ENCODE measurements at regions not wholly inside any gene's neighbourhood (a gene's known extent, or its start where the extent isn't known, plus 50 kb on each side); places are given as distances from the start of the nearest gene placed in this dataset.

DNA sequence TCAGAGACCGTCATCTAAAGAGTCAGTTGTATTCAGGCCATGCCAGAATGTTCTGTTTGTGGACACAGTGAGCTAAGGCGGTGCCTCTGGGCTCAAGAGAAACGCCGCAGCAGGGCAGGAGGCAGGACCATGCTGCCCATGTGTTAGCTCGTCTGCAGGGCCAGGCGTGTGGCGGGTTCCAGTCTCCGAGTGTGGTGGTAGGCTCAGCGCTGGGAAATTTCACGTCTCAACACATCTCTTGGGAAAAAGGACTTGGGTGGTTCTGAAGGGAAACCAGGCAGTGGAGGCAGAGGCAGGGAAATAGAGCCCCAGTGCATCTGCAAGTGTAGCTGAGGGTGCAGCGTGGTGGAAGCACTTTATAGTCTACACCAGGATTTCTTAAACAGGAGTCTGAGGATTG is 56.9 kb upstream of the TAGAP start:
- Histone ChIP-seq H3K79me2 (ENCODE audit: control insufficient read depth in 1 of 2, insufficient read depth in 2 of 2, low read length in 2 of 2) (no peaks in the 10 kb centered on the region), H2AK5ac (ENCODE audit: low read depth, low read length) (no peak overlapping the region), H3K27me3 (replicated peaks in 1 of 4; ENCODE audit: control insufficient read depth in 3 of 4, extremely low read depth in 1 of 4, insufficient read depth in 3 of 4, low read length in 3 of 4) (no peaks in the 10 kb centered on the region; a peak in 1 of 7 replicates), H3K36me3 (ENCODE audit: control insufficient read depth in 2 of 4, insufficient read depth in 4 of 4, low read length in 3 of 4) (no peaks in the 10 kb centered on the region), H4K20me1 (replicated peaks in 1 of 2; ENCODE audit: control insufficient read depth in 1 of 2, insufficient read depth in 2 of 2, low read length in 2 of 2) (no peaks in the 10 kb centered on the region), H3K9ac (replicated peaks in 1 of 4; ENCODE audit: extremely low read depth in 1 of 4, low read depth in 3 of 4, low read length in 3 of 4) (no peak overlapping the region), H3K4me2 (ENCODE audit: insufficient read depth in 1 of 2, low read depth in 2 of 2, low read length in 2 of 2) (no peak overlapping the region), H3K79me1 (ENCODE audit: low read depth, low read length) (no peaks in the 10 kb centered on the region), H3K4me3 (ENCODE audit: extremely low read depth in 1 of 4, insufficient read depth in 2 of 4, low read depth in 3 of 4, low read length in 4 of 4) (no peak overlapping the region), H2BK5ac (ENCODE audit: low read depth, low read length) (no peak overlapping the region), H4K5ac (ENCODE audit: insufficient read length, low read depth, low read length) (no peak overlapping the region), H3K27ac (ENCODE audit: low read depth, low read length) (no peak overlapping the region), H2BK12ac (ENCODE audit: low read depth, low read length) (no peak overlapping the region), H2BK120ac (replicated peaks; ENCODE audit: low read depth, low read length) (no peak overlapping the region), H3K14ac (ENCODE audit: insufficient read length) (no peak overlapping the region), H4K91ac (replicated peaks; ENCODE audit: insufficient read length, low read length) (no peak overlapping the region), H3K56ac (replicated peaks; ENCODE audit: insufficient read length, low read depth, low read length) (no peak overlapping the region), H2BK20ac (ENCODE audit: low read length) (no peak overlapping the region), H3K4me1 (replicated peaks in 1 of 4; ENCODE audit: control insufficient read depth in 3 of 4, insufficient read depth in 4 of 4, low read length in 3 of 4) (peaks cover 0 to 4% (median 2%) of the 10 kb centered on the region in 4 experiments; a peak in 5 of 7 replicates), H3K23me2 (ENCODE audit: low read depth, low read length) (no peaks in the 10 kb centered on the region), H2BK15ac (ENCODE audit: low read length) (no peak overlapping the region), H3K9me3 (ENCODE audit: insufficient read depth in 2 of 2, low read depth in 1 of 2, low read length in 1 of 2) (no peaks in the 10 kb centered on the region), H3K23ac (ENCODE audit: insufficient read length) (no peak overlapping the region), H3K18ac (ENCODE audit: extremely low read depth, low read length) (no peak overlapping the region), H2AFZ (ENCODE audit: low read length) (no peak overlapping the region; the same call in 1 of the 2 replicates), H3K4ac (replicated peaks; ENCODE audit: insufficient read length, low read depth, low read length) (no peak overlapping the region), H4K8ac (ENCODE audit: extremely low read depth, insufficient read depth, low read length) (no peak overlapping the region)
- ChIA-PET POLR2A (ENCODE audit: partially characterized antibody) (interaction anchor here (0.5 to 1.0 kb wide), 2 partner anchors 12 to 410 kb away, joined by 3 to 4 read pairs; no protein-coding TSS in a partner anchor), CTCF (ENCODE audit: partially characterized antibody) (interaction anchor here (0.8 to 7.9 kb wide), 5 partner anchors 8 to 187 kb away, joined by 3 to 144 read pairs (median 18); partner anchors contain the start of gene TAGAP)
- WGBS, 2 experiments (ENCODE audit: extremely low coverage in 1 of 2, insufficient coverage in 1 of 2, insufficient read length in 1 of 2, insufficient replicate concordance in 2 of 2, low coverage in 1 of 2, low lambda C conversion rate in 2 of 2, missing lambda C conversion rate in 1 of 2) = 84% methylated on average over 11 of the region's 11 CpGs; no CpG with 5 or more reads in 1 of the 2 experiments
- DNase-seq (ENCODE audit: low read depth in 1 of 2, low spot score in 2 of 2) = no peak
- FAIRE-seq = no peak
- no peak for TF ChIP-seq PHF8 (conservative IDR thresholded peaks at IDR 0.05; ENCODE audit: low read depth, low read length)
- TF ChIP-seq E2F6 (IDR thresholded peaks at IDR 0.05) = no peak
- TF ChIP-seq TAF7 (optimal IDR thresholded peaks at IDR 0.05; ENCODE audit: borderline replicate concordance, low read depth, low read length) = no peak
- TF ChIP-seq EP300 (IDR thresholded peaks at IDR 0.05; ENCODE audit: borderline replicate concordance in 1 of 2, low read depth in 2 of 2, low read length in 2 of 2) = no peak
- TF ChIP-seq TBP (IDR thresholded peaks at IDR 0.05; ENCODE audit: low read depth, low read length) = no peak
- no peak for TF ChIP-seq TCF12 (IDR thresholded peaks at IDR 0.05; ENCODE audit: low read depth, low read length)
- TF ChIP-seq CTBP2 (IDR thresholded peaks at IDR 0.05; ENCODE audit: borderline replicate concordance, insufficient read depth, insufficient read length, low read length) = no peak
- TF ChIP-seq NRF1 (IDR thresholded peaks at IDR 0.05; ENCODE audit: low read depth, low read length) = no peak
- no peak for TF ChIP-seq ASH2L (IDR thresholded peaks at IDR 0.05; ENCODE audit: low read length)
- no peak for TF ChIP-seq KDM1A (IDR thresholded peaks at IDR 0.05; ENCODE audit: borderline replicate concordance, low read length)
- no peak for TF ChIP-seq CHD1 (IDR thresholded peaks at IDR 0.05; ENCODE audit: low read depth, low read length)
- no peak for TF ChIP-seq SP1 (IDR thresholded peaks at IDR 0.05; ENCODE audit: low read depth, low read length)
- TF ChIP-seq CHD2 (IDR thresholded peaks at IDR 0.05; ENCODE audit: low read length) = no peak
- TF ChIP-seq RBBP5 (IDR thresholded peaks at IDR 0.05; ENCODE audit: borderline replicate concordance, low read depth, low read length) = no peak
- TF ChIP-seq CEBPB (IDR thresholded peaks at IDR 0.05; ENCODE audit: low read depth, low read length) = no peak

All from H1 (cell line).